ENCODE measurements at regions not wholly inside any gene's neighbourhood (a gene's known extent, or its start where the extent isn't known, plus 50 kb on each side); places are given as distances from the start of the nearest gene placed in this dataset.

GRCh38 chr3:139111392-139112229 is 66.9 kb upstream of the PRR23C start:
- TF ChIP-seq, protein P1, sequence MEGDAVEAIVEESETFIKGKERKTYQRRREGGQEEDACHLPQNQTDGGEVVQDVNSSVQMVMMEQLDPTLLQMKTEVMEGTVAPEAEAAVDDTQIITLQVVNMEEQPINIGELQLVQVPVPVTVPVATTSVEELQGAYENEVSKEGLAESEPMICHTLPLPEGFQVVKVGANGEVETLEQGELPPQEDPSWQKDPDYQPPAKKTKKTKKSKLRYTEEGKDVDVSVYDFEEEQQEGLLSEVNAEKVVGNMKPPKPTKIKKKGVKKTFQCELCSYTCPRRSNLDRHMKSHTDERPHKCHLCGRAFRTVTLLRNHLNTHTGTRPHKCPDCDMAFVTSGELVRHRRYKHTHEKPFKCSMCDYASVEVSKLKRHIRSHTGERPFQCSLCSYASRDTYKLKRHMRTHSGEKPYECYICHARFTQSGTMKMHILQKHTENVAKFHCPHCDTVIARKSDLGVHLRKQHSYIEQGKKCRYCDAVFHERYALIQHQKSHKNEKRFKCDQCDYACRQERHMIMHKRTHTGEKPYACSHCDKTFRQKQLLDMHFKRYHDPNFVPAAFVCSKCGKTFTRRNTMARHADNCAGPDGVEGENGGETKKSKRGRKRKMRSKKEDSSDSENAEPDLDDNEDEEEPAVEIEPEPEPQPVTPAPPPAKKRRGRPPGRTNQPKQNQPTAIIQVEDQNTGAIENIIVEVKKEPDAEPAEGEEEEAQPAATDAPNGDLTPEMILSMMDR (conservative IDR thresholded peaks at IDR 0.05) = peak; percentile 77
- TF ChIP-seq EZH2 (IDR thresholded peaks at IDR 0.05; ENCODE audit: low read depth) = no peak

Measured in PC-9 (cell line).